Loucy (cell line): ENCODE measurements at regions not wholly inside any gene's neighbourhood (a gene's known extent, or its start where the extent isn't known, plus 50 kb on each side); places are given as distances from the start of the nearest gene placed in this dataset.

ENCODE experiments used
- CTCF ChIP-seq: fragments of 200-600 bp; sonication (generic); conservative IDR thresholded peaks from 2 replicates; pipeline ENCODE4 v1.5.1; 2014; ENCODE audit warnings: mild to moderate bottlenecking, antibody characterized with exemption, low read length
- EZH2phosphoT487 ChIP-seq: fragments of 200-600 bp; IDR thresholded peaks from 2 replicates; pipeline ENCODE4 v1.6.1; 2018; ENCODE audit warnings: antibody characterized with exemption, mild to moderate bottlenecking, moderate library complexity, borderline replicate concordance

GRCh38 chr5:3751846-3752245, 156.2 kb downstream of the IRX1 start:
- no peak for TF ChIP-seq CTCF
- TF ChIP-seq EZH2phosphoT487: no peak
